ENCODE measurements at regions not wholly inside any gene's neighbourhood (a gene's known extent, or its start where the extent isn't known, plus 50 kb on each side); places are given as distances from the start of the nearest gene placed in this dataset.

GRCh38 chr4:124178449-124179021, 534.0 kb downstream of the ANKRD50 start:
- DNase-seq: no peak

GRCh38 chr4:124179506-124180186, 532.9 kb downstream of the ANKRD50 start:
- peak; percentile 27 for DNase-seq

GRCh38 chr4:124181039-124181438, 531.5 kb downstream of the ANKRD50 start:
- DNase-seq: no peak

- no peak for DNase-seq
These were observed 529.3 kb downstream of the ANKRD50 start for GRCh38 chr4:124183231-124183630.

- DNase-seq: no peak
These were observed 528.6 kb downstream of the ANKRD50 start for GRCh38 chr4:124183926-124184325.

- DNase-seq: no peak
These were observed 527.7 kb downstream of the ANKRD50 start for GRCh38 chr4:124184792-124185191.

GRCh38 chr4:124188595-124188994, 523.9 kb downstream of the ANKRD50 start:
- DNase-seq: no peak

- no peak for DNase-seq
These were observed 523.0 kb downstream of the ANKRD50 start for GRCh38 chr4:124189545-124189944.

GRCh38 chr4:124191329-124191728, 521.2 kb downstream of the ANKRD50 start:
- no peak for DNase-seq

GRCh38 chr4:124192544-124192943, 520.0 kb downstream of the ANKRD50 start:
- no peak for DNase-seq

- no peak for DNase-seq
These were observed 513.3 kb downstream of the ANKRD50 start for GRCh38 chr4:124199185-124199584.

GRCh38 chr4:124199755-124200154, 512.8 kb downstream of the ANKRD50 start:
- DNase-seq: no peak

GRCh38 chr4:124201636-124202035, 510.9 kb downstream of the ANKRD50 start:
- DNase-seq: no peak

- DNase-seq: no peak
These were observed 510.4 kb downstream of the ANKRD50 start for GRCh38 chr4:124202099-124202498.

- DNase-seq: no peak
These were observed 508.8 kb downstream of the ANKRD50 start for GRCh38 chr4:124203613-124204238.

- DNase-seq: no peak
These were observed 505.5 kb downstream of the ANKRD50 start for GRCh38 chr4:124206779-124207605.

GRCh38 chr4:124209211-124209610, 503.3 kb downstream of the ANKRD50 start:
- DNase-seq: no peak

- DNase-seq: no peak
These were observed 502.9 kb downstream of the ANKRD50 start for GRCh38 chr4:124209626-124210025.

GRCh38 chr4:124210746-124211145, 501.8 kb downstream of the ANKRD50 start:
- DNase-seq: no peak

GRCh38 chr4:124212815-124213630, 499.5 kb downstream of the ANKRD50 start:
- DNase-seq: peak; percentile 26

GRCh38 chr4:124219389-124219788, 493.1 kb downstream of the ANKRD50 start:
- no peak for DNase-seq

GRCh38 chr4:124224256-124224655, 488.3 kb downstream of the ANKRD50 start:
- no peak for DNase-seq
